IMR-90 (cell line): ENCODE measurements at regions not wholly inside any gene's neighbourhood (a gene's known extent, or its start where the extent isn't known, plus 50 kb on each side); places are given as distances from the start of the nearest gene placed in this dataset.
A peak's percentile ranks its signal among the peaks of the same experiment; 100 is the strongest.

Source experiments
- ATAC-seq: fragments of 200-7000 bp; cut with Tn5 transposase; 2 replicates; pipeline ENCODE4 v1.9.1; 2020; ENCODE audit warnings: low read depth, mild to moderate bottlenecking, moderate library complexity
- BruUV-seq: library from RNA; stranded (reverse); fragments of 400-500 nt; replicated peaks from 2 replicates; lab custom pipeline; 2021; lab: Mats Ljungman, UMichigan
- CTCF ChIA-PET: fragments of 300-600 bp; formaldehyde crosslinking; extraction: SDS; loops from one replicate; lab custom pipeline; 2021; ENCODE audit warnings: antibody characterized with exemption; lab: Yijun Ruan, JAX
- POLR2A ChIA-PET: fragments of 300-600 bp; sonication (Branson Sonifier 250); formaldehyde crosslinking; loops from one replicate; lab custom pipeline; 2022; ENCODE audit warnings: antibody characterized with exemption; ENCODE audit not compliant: unreplicated experiment; lab: Charles Lee
- DNase-seq: peaks from one replicate; pipeline ENCODE4 v3.0.0; 2013
- H2AFZ ChIP-seq: replicated peaks from 2 replicates; pipeline ENCODE3; 2013; ENCODE audit warnings: low read length, mild to moderate bottlenecking; ENCODE audit not compliant: poor library complexity
- H2AK5ac ChIP-seq: 2 replicates; pipeline ENCODE4 v1.6.1; 2013; ENCODE audit warnings: low read depth, low read length, inconsistent platforms
- H2AK9ac ChIP-seq: replicated peaks from 2 replicates; pipeline ENCODE3; 2013; ENCODE audit warnings: mild to moderate bottlenecking, low read depth, low read length, moderate library complexity; ENCODE audit not compliant: poor library complexity
- H2BK120ac ChIP-seq: 2 replicates; pipeline ENCODE4 v1.6.1; 2013; ENCODE audit warnings: low read depth, low read length, inconsistent platforms
- H2BK15ac ChIP-seq: 3 replicates; pipeline ENCODE4 v1.6.1; 2013; ENCODE audit warnings: low read depth, low read length, inconsistent platforms
- H2BK20ac ChIP-seq: 2 replicates; pipeline ENCODE4 v1.6.1; 2013; ENCODE audit warnings: low read depth, mild to moderate bottlenecking, inconsistent platforms, low read length, moderate library complexity
- H2BK5ac ChIP-seq: 2 replicates; pipeline ENCODE4 v1.6.1; 2013; ENCODE audit warnings: mild to moderate bottlenecking, low read depth, low read length, inconsistent platforms; ENCODE audit not compliant: poor library complexity, severe bottlenecking
- H3K14ac ChIP-seq: replicated peaks from 2 replicates; pipeline ENCODE4 v1.6.1; 2013; ENCODE audit warnings: low read depth, low read length, inconsistent platforms
- H3K18ac ChIP-seq: 2 replicates; pipeline ENCODE4 v1.6.1; 2013; ENCODE audit warnings: low read depth, low read length, control low read depth
- H3K23ac ChIP-seq: 2 replicates; pipeline ENCODE4 v1.6.1; 2013; ENCODE audit warnings: low read depth, low read length, inconsistent platforms
- H3K27ac ChIP-seq: 2 replicates; pipeline ENCODE4 v1.5.1; 2013; ENCODE audit warnings: mild to moderate bottlenecking, control low read depth, low read length; ENCODE audit not compliant: insufficient read depth
- H3K27me3 ChIP-seq: 2 replicates; pipeline ENCODE4 v1.6.1; 2013; ENCODE audit warnings: low read length; ENCODE audit not compliant: control insufficient read depth, insufficient read depth
- H3K36me3 ChIP-seq: 2 replicates; pipeline ENCODE4 v1.6.1; 2013; ENCODE audit warnings: low read length, mixed read lengths; ENCODE audit not compliant: control insufficient read depth, insufficient read depth
- H3K4ac ChIP-seq: 2 replicates; pipeline ENCODE4 v1.6.1; 2013; ENCODE audit warnings: low read depth, low read length, inconsistent platforms
- H3K4me1 ChIP-seq: 2 replicates; pipeline ENCODE4 v1.6.1; 2013; ENCODE audit warnings: low read length, mixed read lengths; ENCODE audit not compliant: control insufficient read depth, insufficient read depth
- H3K4me2 ChIP-seq: 2 replicates; pipeline ENCODE4 v1.6.1; 2013; ENCODE audit warnings: low read depth, mild to moderate bottlenecking, control low read depth, low read length, moderate library complexity
- H3K4me3 ChIP-seq: 2 replicates; pipeline ENCODE4 v1.5.1; 2013; ENCODE audit warnings: low read depth, mild to moderate bottlenecking, control low read depth, low read length, moderate library complexity; ENCODE audit not compliant: insufficient read depth
- H3K56ac ChIP-seq: 2 replicates; pipeline ENCODE4 v1.6.1; 2013; ENCODE audit warnings: low read length, inconsistent platforms; ENCODE audit not compliant: insufficient read depth; ENCODE audit errors: extremely low read depth
- H3K79me1 ChIP-seq, 2 experiments: 2 replicates each; pipeline ENCODE4 v1.6.1; 2013; ENCODE audit warnings: low read length in 2 of 2, inconsistent platforms in 1 of 2, low read depth in 1 of 2
- H3K9ac ChIP-seq: 2 replicates; pipeline ENCODE4 v1.6.1; 2013; ENCODE audit warnings: low read depth, low read length, control low read depth
- H3K9me1 ChIP-seq: 2 replicates; pipeline ENCODE4 v1.6.1; 2013; ENCODE audit warnings: low read length, inconsistent platforms; ENCODE audit not compliant: insufficient read depth
- H3K9me3 ChIP-seq: 2 replicates; pipeline ENCODE4 v1.6.1; 2013; ENCODE audit warnings: low read length; ENCODE audit not compliant: control insufficient read depth, insufficient read depth
- H4K20me1 ChIP-seq: 2 replicates; pipeline ENCODE4 v1.6.1; 2013; ENCODE audit warnings: low read length, inconsistent platforms; ENCODE audit not compliant: insufficient read depth
- H4K5ac ChIP-seq: 2 replicates; pipeline ENCODE4 v1.6.1; 2013; ENCODE audit warnings: mild to moderate bottlenecking, low read depth, low read length, control low read depth
- H4K8ac ChIP-seq, 2 experiments: 2 replicates each; pipeline ENCODE4 v1.6.1; 2013; ENCODE audit warnings: low read depth in 2 of 2, low read length in 2 of 2, control low read depth in 1 of 2, inconsistent platforms in 1 of 2
- H4K91ac ChIP-seq: 2 replicates; pipeline ENCODE4 v1.6.1; 2013; ENCODE audit warnings: low read depth, low read length, inconsistent platforms; ENCODE audit not compliant: insufficient read depth
- BHLHE40 ChIP-seq: fragments of 150-350 bp; IDR thresholded peaks from 2 replicates; pipeline ENCODE4 v1.6.1; 2016; ENCODE audit warnings: mild to moderate bottlenecking, low read depth, low read length
- CHD1 ChIP-seq: IDR thresholded peaks from 2 replicates; pipeline ENCODE4 v1.6.1; 2012; ENCODE audit warnings: low read depth, low read length, improper control_type of control experiment
- CTCF ChIP-seq: conservative IDR thresholded peaks from 2 replicates; pipeline ENCODE4 v1.5.1; 2012; ENCODE audit warnings: mild to moderate bottlenecking, low read depth, low read length, improper control_type of control experiment
- ELK1 ChIP-seq: fragments of 150-350 bp; IDR thresholded peaks from 2 replicates; pipeline ENCODE4 v1.6.1; 2016; ENCODE audit warnings: low read depth, mild to moderate bottlenecking, low read length, moderate library complexity, borderline replicate concordance
- FOS ChIP-seq: fragments of 150-350 bp; IDR thresholded peaks from 2 replicates; pipeline ENCODE4 v1.6.1; 2016; ENCODE audit warnings: low read depth, low read length
- MAFK ChIP-seq: IDR thresholded peaks from 2 replicates; pipeline ENCODE4 v1.6.1; 2012; ENCODE audit warnings: low read depth, low read length, improper control_type of control experiment
- MAZ ChIP-seq: IDR thresholded peaks from 2 replicates; pipeline ENCODE4 v1.6.1; 2012; ENCODE audit warnings: low read depth, mild to moderate bottlenecking, low read length, improper control_type of control experiment, moderate library complexity, borderline replicate concordance
- MXI1 ChIP-seq: IDR thresholded peaks from 2 replicates; pipeline ENCODE4 v1.6.1; 2012; ENCODE audit warnings: low read depth, mild to moderate bottlenecking, low read length, moderate library complexity, borderline replicate concordance
- NFE2L2 ChIP-seq: fragments of 150-350 bp; IDR thresholded peaks from 2 replicates; pipeline ENCODE4 v1.6.1; 2016; ENCODE audit warnings: low read depth, mild to moderate bottlenecking, low read length
- POLR2A ChIP-seq: IDR thresholded peaks from 2 replicates; pipeline ENCODE4 v1.6.1; 2012; ENCODE audit warnings: mild to moderate bottlenecking, low read depth, low read length
- RAD21 ChIP-seq: IDR thresholded peaks from 2 replicates; pipeline ENCODE4 v1.6.1; 2012; ENCODE audit warnings: low read length, improper control_type of control experiment
- RCOR1 ChIP-seq: IDR thresholded peaks from 2 replicates; pipeline ENCODE4 v1.6.1; 2012; ENCODE audit warnings: mild to moderate bottlenecking, low read length, improper control_type of control experiment; ENCODE audit not compliant: insufficient replicate concordance
- RFX5 ChIP-seq: IDR thresholded peaks from 2 replicates; pipeline ENCODE4 v1.8.0; 2012; ENCODE audit warnings: low read depth, mild to moderate bottlenecking, low read length, moderate library complexity
- USF2 ChIP-seq: fragments of 150-350 bp; IDR thresholded peaks from 2 replicates; pipeline ENCODE4 v1.6.1; 2017; ENCODE audit warnings: mild to moderate bottlenecking, antibody characterized with exemption, low read length, low read depth
- dilution Hi-C: fragments of 300-500 bp; cut with HindIII; formaldehyde crosslinking; loops from one replicate; pipeline ENCODE4 v1.14.3; 2018; ENCODE audit warnings: low sequenced_read_pairs; ENCODE audit not compliant: unreplicated experiment
- in situ Hi-C: fragments of 300-500 bp; cut with MboI; formaldehyde crosslinking; loops from 3 replicates; pipeline ENCODE4 v1.14.3; 2019; ENCODE audit warnings: low sequenced_read_pairs, inconsistent platforms, mixed read lengths
- intact Hi-C: fragments of 100-400 bp; cut with micrococcal nuclease; formaldehyde crosslinking; loops from 2 replicates; pipeline ENCODE4 v1.10.0; 2022

- CTCF ChIA-PET = no interaction called here
- Histone ChIP-seq H2BK120ac (no peak overlapping the region), H4K20me1 (no peaks in the 10 kb centered on the region), H3K9me3 (no peaks in the 10 kb centered on the region), H3K36me3 (no peaks in the 10 kb centered on the region), H3K9me1 (no peaks in the 10 kb centered on the region), H2AK9ac (no peak overlapping the region), H3K27me3 (no peaks in the 10 kb centered on the region), H3K14ac (no peak overlapping the region), H3K27ac (no peak overlapping the region), H2AFZ (no peak overlapping the region), H3K23ac (no peak overlapping the region), H2AK5ac (no peak overlapping the region), H3K4me2 (no peak overlapping the region), H3K79me1 (no peaks in the 10 kb centered on the region), H3K4me3 (no peak overlapping the region), H4K8ac (no peak overlapping the region), H4K91ac (no peak overlapping the region), H3K4ac (no peak overlapping the region), H2BK5ac (no peak overlapping the region), H2BK20ac (no peak overlapping the region), H3K56ac (no peak overlapping the region), H4K5ac (no peak overlapping the region), H2BK15ac (no peak overlapping the region), H3K18ac (no peak overlapping the region), H3K4me1 (no peaks in the 10 kb centered on the region), H3K9ac (no peak overlapping the region)
- in situ Hi-C loops = no loop called here
- ATAC-seq = peak; percentile 46; the same call in 1 of the 2 replicates
- dilution Hi-C loops = no loop called here
- POLR2A ChIA-PET = no interaction called here
- TF ChIP-seq CTCF = no peak
- no peak for TF ChIP-seq RCOR1
- TF ChIP-seq MAZ = no peak
- no peak for TF ChIP-seq POLR2A
- no peak for TF ChIP-seq ELK1
- no peak for TF ChIP-seq CHD1
- no peak for TF ChIP-seq NFE2L2
- TF ChIP-seq RAD21 = no peak
- no peak for TF ChIP-seq MAFK
- TF ChIP-seq RFX5 = no peak
- TF ChIP-seq BHLHE40 = no peak
- no peak for TF ChIP-seq FOS
- TF ChIP-seq USF2 = no peak
- no peak for TF ChIP-seq MXI1
- no TSS peak for BruUV-seq
- DNase-seq = peak; percentile 31
- intact Hi-C loops = no loop called here
Observed at GRCh38 chr4:30103455-30103854, 616.7 kb upstream of the PCDH7 start.
